ENCODE measurements at regions not wholly inside any gene's neighbourhood (a gene's known extent, or its start where the extent isn't known, plus 50 kb on each side); places are given as distances from the start of the nearest gene placed in this dataset.
"Not testable (repeated sequence)": the region's sequence is repeated elsewhere in the genome, so short reads cannot be mapped to it uniquely, and the experiment has no call there.

GRCh38 chr4:52408471-52408870 lies 250.6 kb downstream of the USP46 start:
- no peak overlapping the region for H3K4me3 ChIP-seq (ENCODE audit: low read length)
- no peak for TF ChIP-seq CTCF (IDR thresholded peaks at IDR 0.05; ENCODE audit: insufficient read depth, low read depth, low read length, missing control alignments)
- no peak for DNase-seq (ENCODE audit: low read depth)

- DNase-seq (ENCODE audit: low read depth); H3K4me3 ChIP-seq (ENCODE audit: low read length): not testable (repeated sequence)
Measured at GRCh38 chr4:52409766-52410165, 249.3 kb downstream of the USP46 start.

GRCh38 chr4:52410971-52411370 lies 248.1 kb downstream of the USP46 start:
- no peak overlapping the region for H3K4me3 ChIP-seq (ENCODE audit: low read length)
- no peak for DNase-seq (ENCODE audit: low read depth)
- TF ChIP-seq CTCF (IDR thresholded peaks at IDR 0.05; ENCODE audit: insufficient read depth, low read depth, low read length, missing control alignments) = no peak

- no peak for TF ChIP-seq CTCF (IDR thresholded peaks at IDR 0.05; ENCODE audit: insufficient read depth, low read depth, low read length, missing control alignments)
- H3K4me3 ChIP-seq (ENCODE audit: low read length) = no peak overlapping the region
- DNase-seq (ENCODE audit: low read depth) = no peak
Measured at GRCh38 chr4:52420330-52420729, 238.8 kb downstream of the USP46 start.

- H3K4me3 ChIP-seq (ENCODE audit: low read length) = no peak overlapping the region
- no peak for TF ChIP-seq CTCF (IDR thresholded peaks at IDR 0.05; ENCODE audit: insufficient read depth, low read depth, low read length, missing control alignments)
- no peak for DNase-seq (ENCODE audit: low read depth)
Measured at GRCh38 chr4:52421811-52422213, 237.3 kb downstream of the USP46 start.

- no peak for TF ChIP-seq CTCF (IDR thresholded peaks at IDR 0.05; ENCODE audit: insufficient read depth, low read depth, low read length, missing control alignments)
Measured at GRCh38 chr4:52423967-52424366, 235.1 kb downstream of the USP46 start.

GRCh38 chr4:52425751-52426326 lies 233.3 kb downstream of the USP46 start:
- no peak for TF ChIP-seq CTCF (IDR thresholded peaks at IDR 0.05; ENCODE audit: insufficient read depth, low read depth, low read length, missing control alignments)
- DNase-seq (ENCODE audit: low read depth) = peak; percentile 33
- no peak overlapping the region for H3K4me3 ChIP-seq (ENCODE audit: low read length)

More at GRCh38 chr4:52423967-52424366, 235.1 kb downstream of the USP46 start:
- DNase-seq (ENCODE audit: low read depth) = no peak
- H3K4me3 ChIP-seq (ENCODE audit: low read length) = no peak overlapping the region
